Nephron progenitor cell (in vitro differentiated cells): ENCODE measurements at regions not wholly inside any gene's neighbourhood (a gene's known extent, or its start where the extent isn't known, plus 50 kb on each side); places are given as distances from the start of the nearest gene placed in this dataset.

Experiments
- DNase-seq: peaks from one replicate; pipeline ENCODE4 v3.0.0; 2021
- H3K27ac Mint-ChIP-seq: 2 replicates; pipeline ENCODE4 v1.8.0; 2021; ENCODE audit warnings: mild to moderate bottlenecking, moderate library complexity, mixed read lengths
- H3K27me3 Mint-ChIP-seq: 2 replicates; pipeline ENCODE4 v1.8.0; 2021; ENCODE audit warnings: mild to moderate bottlenecking, low read depth, mixed read lengths; ENCODE audit not compliant: poor library complexity
- H3K36me3 Mint-ChIP-seq: 2 replicates; pipeline ENCODE4 v1.8.0; 2021; ENCODE audit warnings: low read depth, mixed read lengths
- H3K4me1 Mint-ChIP-seq: 2 replicates; pipeline ENCODE4 v1.8.0; 2021; ENCODE audit warnings: mixed read lengths
- H3K4me3 Mint-ChIP-seq: 2 replicates; pipeline ENCODE4 v1.8.0; 2021; ENCODE audit warnings: mild to moderate bottlenecking, moderate library complexity, mixed read lengths
- H3K9me3 Mint-ChIP-seq: 2 replicates; pipeline ENCODE4 v1.8.0; 2021; ENCODE audit warnings: mild to moderate bottlenecking, moderate library complexity, mixed read lengths
- TF ChIP-seq, protein P1 (sequence below): fragments of 200-600 bp; sonication (generic); IDR thresholded peaks from 2 replicates; pipeline ENCODE4 v1.5.0; 2021; ENCODE audit warnings: antibody characterized with exemption

- Mint-ChIP-seq H3K27me3 (peaks cover 8% of the 10 kb centered on the region), H3K4me3 (no peak overlapping the region), H3K27ac (no peak overlapping the region), H3K4me1 (peaks cover 60% of the 10 kb centered on the region), H3K36me3 (no peaks in the 10 kb centered on the region), H3K9me3 (peaks cover 7% of the 10 kb centered on the region)
- TF ChIP-seq, protein P1, sequence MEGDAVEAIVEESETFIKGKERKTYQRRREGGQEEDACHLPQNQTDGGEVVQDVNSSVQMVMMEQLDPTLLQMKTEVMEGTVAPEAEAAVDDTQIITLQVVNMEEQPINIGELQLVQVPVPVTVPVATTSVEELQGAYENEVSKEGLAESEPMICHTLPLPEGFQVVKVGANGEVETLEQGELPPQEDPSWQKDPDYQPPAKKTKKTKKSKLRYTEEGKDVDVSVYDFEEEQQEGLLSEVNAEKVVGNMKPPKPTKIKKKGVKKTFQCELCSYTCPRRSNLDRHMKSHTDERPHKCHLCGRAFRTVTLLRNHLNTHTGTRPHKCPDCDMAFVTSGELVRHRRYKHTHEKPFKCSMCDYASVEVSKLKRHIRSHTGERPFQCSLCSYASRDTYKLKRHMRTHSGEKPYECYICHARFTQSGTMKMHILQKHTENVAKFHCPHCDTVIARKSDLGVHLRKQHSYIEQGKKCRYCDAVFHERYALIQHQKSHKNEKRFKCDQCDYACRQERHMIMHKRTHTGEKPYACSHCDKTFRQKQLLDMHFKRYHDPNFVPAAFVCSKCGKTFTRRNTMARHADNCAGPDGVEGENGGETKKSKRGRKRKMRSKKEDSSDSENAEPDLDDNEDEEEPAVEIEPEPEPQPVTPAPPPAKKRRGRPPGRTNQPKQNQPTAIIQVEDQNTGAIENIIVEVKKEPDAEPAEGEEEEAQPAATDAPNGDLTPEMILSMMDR: no peak
- DNase-seq: no peak
Observed at GRCh38 chr2:111706481-111707001, 177.5 kb downstream of the ANAPC1 start.

- no peak overlapping the region for H3K4me3 Mint-ChIP-seq
- TF ChIP-seq, protein P1: no peak
- peaks cover 49% of the 10 kb centered on the region for H3K4me1 Mint-ChIP-seq
- H3K27ac Mint-ChIP-seq: no peak overlapping the region
- H3K27me3 Mint-ChIP-seq: peaks cover 12% of the 10 kb centered on the region
- peaks cover 11% of the 10 kb centered on the region for H3K36me3 Mint-ChIP-seq
- peaks cover 18% of the 10 kb centered on the region for H3K9me3 Mint-ChIP-seq
- no peak for DNase-seq
Observed at GRCh38 chr2:111707700-111708099, 176.3 kb downstream of the ANAPC1 start.

DNA sequence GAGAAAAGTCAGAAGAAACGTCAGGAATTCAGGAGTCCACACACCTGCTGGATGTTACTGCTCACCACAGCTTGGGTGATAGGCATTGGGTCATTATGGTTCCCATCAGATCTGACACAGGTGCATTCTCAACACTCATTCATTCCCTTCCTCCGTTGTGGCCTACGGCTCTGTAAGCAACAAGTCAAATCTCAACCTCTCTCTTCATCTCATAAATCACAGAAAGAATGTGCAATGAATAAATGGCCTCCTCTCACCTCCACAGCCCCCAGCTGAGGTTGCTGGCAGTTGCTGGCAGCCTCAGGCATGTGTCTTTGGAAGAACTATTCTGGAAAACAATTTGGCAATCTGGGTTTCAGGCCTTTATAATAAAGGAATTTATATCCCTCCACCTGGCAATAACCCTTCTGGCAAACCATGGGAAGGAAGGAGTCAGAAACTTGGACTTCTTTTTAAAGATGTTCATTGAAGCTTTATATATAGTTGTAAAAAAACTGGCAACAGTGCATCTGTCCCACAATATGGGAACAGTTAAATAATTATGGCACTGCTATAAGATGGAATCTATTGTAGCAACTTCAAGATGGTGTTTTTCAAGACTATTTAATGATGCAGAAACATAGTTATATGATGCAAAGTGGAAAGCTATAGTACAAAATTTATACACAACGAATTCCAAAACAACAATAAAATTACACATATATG, 175.4 kb downstream of the ANAPC1 start:
- Mint-ChIP-seq H3K4me1 (peaks cover 42% of the 10 kb centered on the region), H3K27me3 (peaks cover 12% of the 10 kb centered on the region), H3K4me3 (no peak overlapping the region), H3K9me3 (peaks cover 19% of the 10 kb centered on the region), H3K36me3 (peaks cover 11% of the 10 kb centered on the region), H3K27ac (peak overlapping the region; percentile 17)
- DNase-seq: no peak
- TF ChIP-seq, protein P1: no peak

DNA sequence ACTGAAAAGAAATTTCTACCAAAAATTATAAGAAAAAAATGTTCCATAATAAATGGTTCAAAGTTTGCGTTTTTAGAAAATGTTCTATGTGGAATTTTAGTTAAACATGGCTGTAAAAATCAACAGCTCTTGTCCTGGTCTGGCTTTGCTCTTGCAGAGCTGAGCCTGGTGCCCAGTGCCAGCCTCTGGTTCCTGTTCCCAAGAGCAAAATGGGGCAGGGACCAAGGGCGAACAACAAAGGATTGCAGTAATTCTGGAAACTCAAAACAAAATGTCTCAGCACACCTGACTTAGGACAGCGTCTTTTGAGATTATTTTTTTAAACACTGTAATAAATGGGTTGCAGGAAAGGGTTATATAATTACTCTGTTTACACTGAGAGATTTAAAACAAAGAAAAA, 174.7 kb downstream of the ANAPC1 start:
- Mint-ChIP-seq H3K36me3 (peaks cover 11% of the 10 kb centered on the region), H3K4me1 (peaks cover 35% of the 10 kb centered on the region), H3K4me3 (no peak overlapping the region), H3K27me3 (peaks cover 12% of the 10 kb centered on the region), H3K27ac (no peak overlapping the region), H3K9me3 (peaks cover 19% of the 10 kb centered on the region)
- DNase-seq: no peak
- TF ChIP-seq, protein P1: no peak

GRCh38 chr2:111710085-111710484, 173.9 kb downstream of the ANAPC1 start:
- Mint-ChIP-seq H3K36me3 (peaks cover 11% of the 10 kb centered on the region), H3K27ac (no peak overlapping the region), H3K4me1 (peaks cover 32% of the 10 kb centered on the region), H3K9me3 (peaks cover 19% of the 10 kb centered on the region), H3K27me3 (peaks cover 14% of the 10 kb centered on the region), H3K4me3 (no peak overlapping the region)
- TF ChIP-seq, protein P1: no peak
- DNase-seq: no peak

DNA sequence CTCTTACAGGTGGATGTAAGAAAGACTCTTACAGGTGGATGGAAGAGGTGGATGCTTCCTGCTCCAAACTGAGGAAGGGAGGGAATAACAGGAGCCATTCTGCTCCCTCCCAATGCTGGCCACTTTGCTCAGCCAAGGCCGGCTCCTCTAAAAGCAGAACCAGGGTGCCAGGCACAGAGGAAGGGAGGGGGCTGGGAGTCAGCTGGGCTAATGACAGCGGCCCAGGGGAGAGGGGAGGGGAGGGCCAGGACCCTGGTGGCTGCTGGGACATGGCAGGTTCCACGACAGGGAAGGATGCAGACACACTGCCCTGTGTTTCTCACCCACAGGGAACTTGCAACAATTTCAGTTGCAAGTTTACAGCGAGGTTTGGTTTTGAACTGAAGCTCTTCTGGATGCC, 173.4 kb downstream of the ANAPC1 start:
- no peak overlapping the region for H3K27ac Mint-ChIP-seq
- H3K4me1 Mint-ChIP-seq: peaks cover 27% of the 10 kb centered on the region
- H3K4me3 Mint-ChIP-seq: no peak overlapping the region
- DNase-seq: no peak
- peaks cover 15% of the 10 kb centered on the region for H3K27me3 Mint-ChIP-seq
- peaks cover 11% of the 10 kb centered on the region for H3K36me3 Mint-ChIP-seq
- H3K9me3 Mint-ChIP-seq: peaks cover 19% of the 10 kb centered on the region
- TF ChIP-seq, protein P1: no peak
